ENCODE measurements at regions not wholly inside any gene's neighbourhood (a gene's known extent, or its start where the extent isn't known, plus 50 kb on each side); places are given as distances from the start of the nearest gene placed in this dataset.

- DNase-seq (ENCODE audit: low spot score), result peak; percentile 10
These were observed 78.0 kb downstream of the RGS13 start for GRCh38 chr1:192713921-192714320.

DNA sequence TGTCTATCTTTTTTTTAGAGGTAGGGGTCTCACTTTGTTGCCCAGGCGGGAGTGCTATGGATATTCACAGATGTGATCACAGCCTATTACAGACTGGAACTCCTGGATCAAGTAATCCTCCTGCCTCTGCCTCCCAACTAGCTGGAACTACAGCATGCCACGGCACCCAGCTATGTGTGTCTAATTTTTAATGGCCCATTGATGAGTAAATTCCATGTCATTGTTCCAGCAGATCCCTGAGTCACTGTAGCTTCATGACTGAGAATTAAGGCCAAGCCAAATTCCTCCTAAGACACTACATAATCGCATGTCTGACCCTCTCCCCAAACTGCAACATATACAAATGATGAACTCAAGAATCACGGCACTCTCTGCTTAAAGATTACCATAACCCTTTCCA is 84.2 kb upstream of the RGS2 start:
- no peak for DNase-seq (ENCODE audit: low spot score)

GRCh38 chr1:192726820-192727504 is 81.9 kb upstream of the RGS2 start:
- DNase-seq (ENCODE audit: low spot score), result no peak

DNA sequence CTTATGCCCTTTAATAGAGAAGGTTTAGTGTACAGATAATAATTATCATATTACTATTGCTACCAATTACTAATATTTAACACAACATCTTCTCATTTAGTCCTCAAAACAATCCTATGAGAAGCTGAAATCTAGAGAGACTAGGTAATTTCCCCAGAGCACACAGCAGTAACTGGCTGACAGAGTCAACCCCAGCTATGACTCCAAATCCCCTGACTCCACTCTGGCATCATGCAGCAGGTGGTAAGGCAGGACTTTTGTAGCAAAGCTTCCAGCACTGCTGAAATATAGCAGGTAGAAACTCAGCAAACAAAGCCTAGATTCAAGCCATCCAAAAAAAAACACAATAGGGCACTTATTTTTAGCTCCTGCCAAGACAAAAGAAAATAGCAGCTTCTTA is 79.3 kb upstream of the RGS2 start:
- DNase-seq (ENCODE audit: low spot score), result no peak

DNA sequence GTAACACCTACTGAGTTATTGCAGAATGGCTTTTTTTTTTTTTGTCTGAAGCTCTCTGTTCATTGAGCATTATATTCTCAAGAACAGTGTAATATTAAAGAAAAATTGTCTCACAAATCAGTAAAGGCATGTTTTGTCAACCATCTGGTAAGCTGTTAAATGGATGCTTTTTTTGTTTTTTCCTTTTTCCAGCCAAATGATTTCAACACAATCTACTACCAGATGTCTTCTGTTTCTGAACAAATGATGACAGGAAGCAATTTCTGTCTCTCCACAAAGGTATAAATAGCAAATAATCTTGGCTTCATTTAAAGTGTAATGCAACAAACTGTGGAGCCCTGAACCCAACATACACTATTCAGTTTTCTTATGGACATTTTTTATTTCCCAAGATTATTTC is 78.6 kb upstream of the RGS2 start:
- DNase-seq (ENCODE audit: low spot score), result no peak

DNA sequence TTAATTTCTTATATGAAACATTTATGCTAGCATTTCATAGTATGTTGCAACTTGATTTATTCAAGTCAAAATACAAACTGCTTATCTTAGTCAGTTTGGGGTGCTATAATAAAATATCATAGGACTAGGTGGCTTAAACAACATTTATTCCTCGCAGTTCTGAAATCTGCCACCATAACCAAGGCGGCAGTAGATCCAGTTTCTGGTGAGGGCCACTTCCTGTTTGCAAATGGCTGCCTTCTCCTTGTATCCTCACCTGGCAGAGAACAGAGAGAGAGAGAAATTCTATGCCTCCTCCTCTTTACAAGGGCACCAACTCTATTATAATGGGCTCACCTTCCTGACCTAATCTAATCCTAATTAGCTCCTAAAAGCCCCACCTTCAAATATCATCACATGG is 76.1 kb upstream of the RGS2 start:
- DNase-seq (ENCODE audit: low spot score), result peak; percentile 37

- no peak for DNase-seq (ENCODE audit: low spot score)
These were observed 73.4 kb upstream of the RGS2 start for GRCh38 chr1:192735298-192735915.

DNA sequence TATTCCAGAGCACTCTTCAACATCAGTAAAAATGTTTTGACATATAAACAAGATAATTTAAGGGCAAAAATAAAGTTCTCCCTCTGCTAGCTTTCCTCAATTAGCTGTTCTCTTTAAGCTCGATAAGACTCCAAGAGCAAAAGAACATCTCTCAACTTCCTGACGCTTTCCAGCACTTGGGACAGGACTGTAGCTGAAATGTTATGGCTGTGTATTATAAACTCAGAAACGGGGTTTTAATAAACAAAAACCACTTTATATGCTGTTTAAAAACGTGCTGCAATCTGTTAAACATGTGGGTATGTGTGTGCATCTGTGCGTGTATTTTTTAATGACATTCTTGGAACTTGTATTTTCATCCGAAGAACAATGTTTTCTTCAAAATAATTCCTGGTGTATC is 71.5 kb upstream of the RGS2 start:
- no peak for DNase-seq (ENCODE audit: low spot score)

DNA sequence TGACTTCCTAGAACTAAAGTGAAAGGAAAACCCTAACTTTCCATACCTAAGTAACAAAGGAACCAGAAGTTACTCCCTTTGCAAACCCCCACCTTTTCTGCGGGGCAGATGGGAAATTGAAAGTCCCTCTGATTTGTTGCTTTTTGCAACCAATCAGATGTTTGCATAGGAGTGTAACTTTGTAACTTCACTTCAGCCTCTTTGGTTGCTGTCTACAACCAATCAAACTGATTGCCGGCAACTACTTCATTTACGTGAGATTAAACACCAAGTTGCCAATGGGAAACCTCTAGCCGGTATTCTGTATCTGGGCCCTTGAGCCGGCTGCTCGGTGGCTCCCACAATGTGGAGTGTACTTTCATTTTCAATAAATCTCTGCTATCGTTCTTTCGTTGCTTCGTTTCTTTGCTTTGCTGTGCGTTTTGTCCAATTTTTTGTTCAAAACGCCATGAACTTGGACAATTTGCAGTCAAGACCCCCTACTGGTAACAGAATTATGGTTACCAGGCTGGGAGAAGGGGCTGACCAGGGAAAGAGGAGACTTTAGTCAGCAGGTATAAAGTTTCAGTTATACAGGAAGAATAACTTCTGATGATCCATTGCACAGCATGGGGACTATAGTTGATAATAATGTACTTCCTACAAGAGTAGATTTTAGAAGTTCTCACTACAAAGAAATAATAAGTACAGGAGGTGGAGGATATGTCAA is 69.2 kb upstream of the RGS2 start:
- DNase-seq (ENCODE audit: low spot score), result no peak

DNA sequence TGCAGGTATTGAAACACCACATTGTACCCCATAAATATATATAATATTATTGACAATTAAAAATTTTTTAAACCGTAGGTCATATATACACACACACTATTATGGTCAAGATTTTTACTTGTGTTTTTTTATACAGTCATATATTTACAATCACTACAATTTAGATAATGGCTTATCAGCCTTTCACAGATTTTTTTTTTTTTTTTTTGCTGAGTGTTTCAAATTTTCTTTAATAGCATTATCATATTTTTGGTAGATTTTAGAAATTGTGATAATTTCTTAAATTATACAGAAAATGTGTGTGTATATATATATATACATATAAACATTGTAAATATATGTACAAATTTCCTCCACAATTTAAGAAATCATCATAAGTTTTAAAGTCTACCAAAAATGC is 68.6 kb upstream of the RGS2 start:
- no peak for DNase-seq (ENCODE audit: low spot score)

DNA sequence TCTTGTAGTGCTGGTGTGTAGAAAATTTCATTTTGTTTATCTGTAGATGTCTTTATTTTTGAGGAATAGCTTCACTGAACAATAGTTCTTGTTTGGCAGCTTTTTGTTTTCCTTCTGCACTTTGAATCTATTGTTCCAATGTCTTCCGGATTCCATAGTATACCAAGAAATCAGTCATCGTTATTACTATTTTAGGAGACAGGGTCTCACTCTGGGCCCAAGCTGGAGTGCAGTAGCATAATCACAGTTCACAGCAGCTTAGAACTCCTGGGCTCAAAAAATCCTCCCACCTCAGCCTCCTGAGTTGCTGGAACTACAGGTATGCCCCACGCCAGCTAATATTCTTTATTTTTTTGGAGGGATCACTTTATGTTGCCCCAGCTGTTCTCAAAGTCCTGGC is 67.7 kb upstream of the RGS2 start:
- no peak for DNase-seq (ENCODE audit: low spot score)

GRCh38 chr1:192747301-192747700 is 61.5 kb upstream of the RGS2 start:
- no peak for DNase-seq (ENCODE audit: low spot score)

DNA sequence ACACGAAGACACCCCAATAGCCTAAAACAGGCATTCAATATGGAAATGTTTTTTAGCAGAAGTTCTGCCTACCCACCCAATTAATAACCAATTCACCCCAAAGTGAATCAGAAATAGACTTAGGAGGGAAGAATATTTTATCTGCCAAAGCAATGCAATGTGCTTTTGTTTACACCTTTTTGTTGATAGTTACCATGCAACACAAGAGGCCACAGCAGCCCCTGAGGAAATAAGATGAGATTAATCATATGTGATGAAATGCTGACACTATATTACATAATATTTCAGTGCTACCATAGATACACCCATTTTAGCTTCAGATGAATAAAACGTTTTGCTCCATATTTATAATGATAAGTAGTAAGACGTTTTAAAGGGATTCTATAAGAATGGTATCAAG is 60.9 kb upstream of the RGS2 start:
- DNase-seq (ENCODE audit: low spot score), result no peak

DNA sequence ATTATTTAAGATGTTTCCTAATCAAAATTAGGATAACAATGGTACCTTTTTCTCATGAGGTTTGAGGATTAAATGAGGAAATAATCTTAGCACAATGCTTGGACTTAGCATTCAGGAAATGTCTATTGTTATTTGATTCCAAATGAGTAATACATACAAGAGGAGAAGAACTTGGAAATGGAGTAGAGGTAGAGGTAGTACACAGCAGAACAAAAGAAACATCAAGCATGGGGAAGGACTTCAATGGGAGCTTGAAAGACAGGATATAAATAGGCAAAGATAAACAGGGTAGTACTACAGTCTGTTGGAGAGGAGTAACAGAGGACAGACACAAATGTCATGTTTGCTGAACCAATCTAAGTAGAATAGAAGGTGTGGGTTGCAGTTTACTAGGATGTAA is 59.5 kb upstream of the RGS2 start:
- DNase-seq (ENCODE audit: low spot score), result no peak

DNA sequence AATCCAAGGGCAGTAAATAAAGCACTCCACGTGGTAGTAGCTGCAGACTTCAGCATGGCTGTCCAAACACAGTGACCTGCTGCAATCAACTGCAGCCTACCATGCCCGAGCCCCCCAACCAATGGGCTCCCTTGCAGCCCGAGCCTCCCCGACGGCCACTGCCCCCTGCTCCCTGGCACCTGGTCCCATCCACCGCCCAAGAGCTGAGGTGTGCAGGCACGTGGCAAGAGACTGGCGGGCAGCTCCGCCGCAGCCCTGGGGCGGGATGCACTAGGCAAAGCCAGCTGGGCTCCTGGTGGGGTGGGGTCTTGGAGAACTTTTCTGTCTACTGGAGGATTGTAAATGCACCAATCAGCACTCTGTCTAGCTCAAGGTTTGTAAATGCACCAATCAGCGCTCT is 57.6 kb upstream of the RGS2 start:
- DNase-seq (ENCODE audit: low spot score), result no peak

- no peak for DNase-seq (ENCODE audit: low spot score)
These were observed 52.5 kb upstream of the RGS2 start for GRCh38 chr1:192756314-192756713.

DNA sequence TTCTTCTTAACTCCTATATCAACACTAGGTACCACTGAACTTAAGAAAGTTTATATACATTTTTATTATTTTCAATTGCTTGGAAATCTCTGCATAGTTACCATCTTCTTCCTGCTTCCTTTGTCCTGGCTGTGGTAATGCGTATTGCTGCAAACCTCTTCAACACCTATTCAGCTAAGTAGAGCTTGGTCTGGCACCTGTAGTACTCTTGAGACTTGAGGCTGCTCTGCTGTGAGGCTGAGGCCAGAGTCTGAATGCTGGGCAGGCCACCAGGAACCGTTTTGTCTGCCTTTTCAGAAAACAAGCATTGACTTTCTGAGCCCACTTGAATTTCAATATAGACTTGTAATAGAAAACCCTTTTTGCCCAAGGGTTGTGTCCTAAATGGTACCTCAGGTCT is 52.0 kb upstream of the RGS2 start:
- no peak for DNase-seq (ENCODE audit: low spot score)

DNA sequence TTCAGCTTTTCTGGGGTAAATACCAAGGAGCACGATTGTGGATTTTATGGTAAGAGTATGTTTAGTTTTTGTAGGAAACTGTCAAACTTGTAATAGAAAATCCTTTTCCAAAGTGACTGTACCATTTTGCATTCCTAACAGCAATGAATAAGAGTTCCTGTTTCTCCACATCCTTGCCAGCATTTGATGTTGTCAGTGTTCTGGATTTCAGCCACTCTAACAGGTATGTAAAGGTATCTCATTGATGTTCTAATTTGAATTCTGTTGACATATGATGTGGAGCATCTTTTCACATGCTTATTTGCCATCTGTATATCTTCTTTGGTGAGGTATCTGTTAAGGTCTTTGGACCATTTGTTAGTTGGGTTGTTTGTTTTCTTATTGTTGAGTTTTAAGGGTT is 50.3 kb upstream of the RGS2 start:
- DNase-seq (ENCODE audit: low spot score), result no peak

Data from H4 (cell line).